GM21447 (cell line): ENCODE measurements at regions not wholly inside any gene's neighbourhood (a gene's known extent, or its start where the extent isn't known, plus 50 kb on each side); places are given as distances from the start of the nearest gene placed in this dataset.

ENCODE experiments used
- ATAC-seq: cut with Tn5 transposase; IDR thresholded peaks from one replicate; pipeline ENCODE4 v1.9.1; 2021; ENCODE audit not compliant: unreplicated experiment

- ATAC-seq, result no peak
These were observed 1106.3 kb upstream of the IGFBP7 start for GRCh38 chr4:58216461-58216860.

GRCh38 chr4:58214376-58214775 is 1104.2 kb upstream of the IGFBP7 start:
- ATAC-seq, result no peak

GRCh38 chr4:58209551-58209950 is 1099.4 kb upstream of the IGFBP7 start:
- ATAC-seq, result no peak

GRCh38 chr4:58209001-58209400 is 1098.8 kb upstream of the IGFBP7 start:
- ATAC-seq, result no peak

GRCh38 chr4:58205446-58206235 is 1095.5 kb upstream of the IGFBP7 start:
- ATAC-seq, result no peak

GRCh38 chr4:58192217-58192616 is 1082.0 kb upstream of the IGFBP7 start:
- ATAC-seq, result no peak

- no peak for ATAC-seq
These were observed 1080.9 kb upstream of the IGFBP7 start for GRCh38 chr4:58191109-58191508.

GRCh38 chr4:58188316-58188715 is 1078.1 kb upstream of the IGFBP7 start:
- ATAC-seq, result no peak

- ATAC-seq, result no peak
These were observed 1064.8 kb upstream of the IGFBP7 start for GRCh38 chr4:58175024-58175423.

- no peak for ATAC-seq
These were observed 1056.3 kb upstream of the IGFBP7 start for GRCh38 chr4:58166490-58166889.

- no peak for ATAC-seq
These were observed 1053.0 kb upstream of the IGFBP7 start for GRCh38 chr4:58163156-58163555.

GRCh38 chr4:58149404-58150085 is 1039.4 kb upstream of the IGFBP7 start:
- no peak for ATAC-seq

- ATAC-seq, result no peak
These were observed 1034.5 kb upstream of the IGFBP7 start for GRCh38 chr4:58144721-58145120.

- no peak for ATAC-seq
These were observed 1028.8 kb upstream of the IGFBP7 start for GRCh38 chr4:58138786-58139668.

- ATAC-seq, result no peak
These were observed 1026.4 kb upstream of the IGFBP7 start for GRCh38 chr4:58136604-58137003.

- no peak for ATAC-seq
These were observed 1017.5 kb upstream of the IGFBP7 start for GRCh38 chr4:58127680-58128079.

GRCh38 chr4:58119298-58119697 is 1009.1 kb upstream of the IGFBP7 start:
- no peak for ATAC-seq

GRCh38 chr4:58113126-58113525 is 1002.9 kb upstream of the IGFBP7 start:
- ATAC-seq, result no peak

- no peak for ATAC-seq
These were observed 1001.6 kb upstream of the IGFBP7 start for GRCh38 chr4:58111818-58112217.

- ATAC-seq, result no peak
These were observed 983.2 kb upstream of the IGFBP7 start for GRCh38 chr4:58093352-58093751.

- ATAC-seq, result no peak
These were observed 980.4 kb upstream of the IGFBP7 start for GRCh38 chr4:58090539-58090938.

GRCh38 chr4:58081356-58081755 is 971.2 kb upstream of the IGFBP7 start:
- ATAC-seq, result no peak
